Gastroesophageal sphincter (tissue), 3 donors: ENCODE measurements at regions not wholly inside any gene's neighbourhood (a gene's known extent, or its start where the extent isn't known, plus 50 kb on each side); places are given as distances from the start of the nearest gene placed in this dataset.

Experiments used
- POLR2A ChIP-seq, 2 donors: fragments of 450-650 bp; IDR thresholded peaks; one replicate each; pipeline ENCODE4 v1.6.1; 2017; ENCODE audit warnings: antibody characterized with exemption in 2 of 2, mild to moderate bottlenecking in 2 of 2, moderate library complexity in 1 of 2
- POLR2AphosphoS5 ChIP-seq: sonication (generic); formaldehyde crosslinking; IDR thresholded peaks from one replicate; pipeline ENCODE4 v1.6.1; 2017; ENCODE audit warnings: antibody characterized with exemption
- TF ChIP-seq, protein P1 (sequence below), 4 experiments: fragments of 200-600 bp in 2 of 4; fragments of 450-650 bp in 2 of 4; sonication (generic) in 1 of 4; IDR thresholded peaks; one replicate each; pipeline ENCODE4 v1.5.1; 2017 to 2019; ENCODE audit warnings: antibody characterized with exemption in 4 of 4, mild to moderate bottlenecking in 2 of 4, moderate library complexity in 2 of 4

DNA sequence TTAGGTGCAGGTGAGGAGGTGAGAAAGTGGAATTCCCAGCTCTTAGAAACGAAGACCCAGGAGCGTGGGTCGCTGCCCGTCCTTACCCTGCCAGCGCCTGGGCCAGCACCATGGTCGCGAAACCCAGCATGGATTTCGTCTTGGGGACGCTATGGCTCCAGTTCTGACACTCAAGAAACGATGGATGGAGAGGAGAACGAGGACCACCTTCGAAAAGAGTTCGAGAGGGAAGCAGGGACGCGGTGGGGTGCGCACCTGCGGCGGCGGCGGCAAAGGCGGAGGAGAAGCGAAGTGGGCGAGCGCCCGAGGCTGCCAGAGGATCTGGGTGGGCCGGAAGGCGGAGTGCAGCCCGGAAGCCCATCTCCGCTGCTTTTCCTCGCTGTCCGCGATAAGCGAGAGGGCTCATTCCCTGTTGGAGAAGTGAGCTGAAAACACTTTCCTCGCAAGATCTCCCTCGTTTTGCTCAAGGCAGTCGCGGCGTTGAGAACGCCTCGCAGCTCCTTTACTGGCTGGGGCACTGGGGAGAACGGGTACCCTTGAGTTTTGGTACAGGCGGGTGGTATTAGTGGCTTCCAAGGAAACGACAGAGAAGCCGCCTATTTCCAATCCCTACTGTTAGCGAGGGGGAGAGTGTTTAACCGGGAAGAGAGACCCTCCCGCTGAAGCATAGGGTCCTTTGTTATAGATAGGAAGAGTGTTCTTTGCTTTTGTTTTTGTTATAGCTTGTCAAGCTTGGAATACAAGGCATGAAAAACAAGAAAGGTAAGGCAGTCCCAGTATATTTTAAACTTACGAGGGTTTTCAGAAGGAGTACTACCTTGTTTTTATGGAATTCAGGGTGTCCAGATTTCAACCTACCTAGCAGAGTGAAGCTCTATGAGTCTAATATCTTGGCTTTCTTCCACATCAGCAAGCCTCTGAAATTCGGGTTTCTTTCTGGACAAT lies 109.5 kb downstream of the TRIM27 start:
- TF ChIP-seq, protein P1, sequence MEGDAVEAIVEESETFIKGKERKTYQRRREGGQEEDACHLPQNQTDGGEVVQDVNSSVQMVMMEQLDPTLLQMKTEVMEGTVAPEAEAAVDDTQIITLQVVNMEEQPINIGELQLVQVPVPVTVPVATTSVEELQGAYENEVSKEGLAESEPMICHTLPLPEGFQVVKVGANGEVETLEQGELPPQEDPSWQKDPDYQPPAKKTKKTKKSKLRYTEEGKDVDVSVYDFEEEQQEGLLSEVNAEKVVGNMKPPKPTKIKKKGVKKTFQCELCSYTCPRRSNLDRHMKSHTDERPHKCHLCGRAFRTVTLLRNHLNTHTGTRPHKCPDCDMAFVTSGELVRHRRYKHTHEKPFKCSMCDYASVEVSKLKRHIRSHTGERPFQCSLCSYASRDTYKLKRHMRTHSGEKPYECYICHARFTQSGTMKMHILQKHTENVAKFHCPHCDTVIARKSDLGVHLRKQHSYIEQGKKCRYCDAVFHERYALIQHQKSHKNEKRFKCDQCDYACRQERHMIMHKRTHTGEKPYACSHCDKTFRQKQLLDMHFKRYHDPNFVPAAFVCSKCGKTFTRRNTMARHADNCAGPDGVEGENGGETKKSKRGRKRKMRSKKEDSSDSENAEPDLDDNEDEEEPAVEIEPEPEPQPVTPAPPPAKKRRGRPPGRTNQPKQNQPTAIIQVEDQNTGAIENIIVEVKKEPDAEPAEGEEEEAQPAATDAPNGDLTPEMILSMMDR (IDR thresholded peaks at IDR 0.05) = no peak
- TF ChIP-seq POLR2A (IDR thresholded peaks at IDR 0.05) (no peak), POLR2AphosphoS5 (no peak)
